ENCODE measurements at regions not wholly inside any gene's neighbourhood (a gene's known extent, or its start where the extent isn't known, plus 50 kb on each side); places are given as distances from the start of the nearest gene placed in this dataset.
"Not testable (repeated sequence)": the region's sequence is repeated elsewhere in the genome, so short reads cannot be mapped to it uniquely, and the experiment has no call there.

DNA sequence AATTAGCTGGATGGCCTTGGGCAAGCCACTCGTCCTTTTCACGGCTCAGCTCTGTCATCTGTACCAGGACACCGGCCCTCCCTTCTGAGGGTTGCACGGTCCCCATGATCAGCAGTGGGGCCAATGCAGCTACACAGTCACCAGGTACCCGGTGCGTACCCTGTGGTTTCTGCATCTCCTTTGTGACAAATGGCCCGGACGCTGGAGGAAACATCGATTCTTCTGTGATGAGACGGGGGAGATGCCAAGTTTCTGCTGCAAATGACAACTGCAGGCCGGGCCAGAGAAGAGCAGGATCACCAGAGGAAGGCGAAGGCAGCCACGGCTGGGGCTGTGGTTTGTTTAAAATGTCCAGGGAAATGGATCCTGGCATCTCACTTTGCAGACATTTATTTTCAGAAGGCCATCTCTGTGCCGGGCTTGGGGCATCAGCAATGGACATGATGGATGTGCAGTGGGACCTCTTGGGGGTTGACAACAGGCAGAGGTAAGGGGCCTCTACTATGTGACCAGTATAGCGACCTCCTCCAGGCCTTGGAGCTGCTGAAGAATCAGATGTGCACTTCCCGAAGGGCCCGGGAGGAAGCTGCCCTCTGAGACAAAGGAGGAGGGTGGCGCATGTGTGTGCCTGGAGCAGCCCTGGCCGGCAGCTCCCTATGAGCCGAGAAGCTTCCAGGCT lies 221.9 kb upstream of the C1orf174 start:
- no peak for DNase-seq

DNA sequence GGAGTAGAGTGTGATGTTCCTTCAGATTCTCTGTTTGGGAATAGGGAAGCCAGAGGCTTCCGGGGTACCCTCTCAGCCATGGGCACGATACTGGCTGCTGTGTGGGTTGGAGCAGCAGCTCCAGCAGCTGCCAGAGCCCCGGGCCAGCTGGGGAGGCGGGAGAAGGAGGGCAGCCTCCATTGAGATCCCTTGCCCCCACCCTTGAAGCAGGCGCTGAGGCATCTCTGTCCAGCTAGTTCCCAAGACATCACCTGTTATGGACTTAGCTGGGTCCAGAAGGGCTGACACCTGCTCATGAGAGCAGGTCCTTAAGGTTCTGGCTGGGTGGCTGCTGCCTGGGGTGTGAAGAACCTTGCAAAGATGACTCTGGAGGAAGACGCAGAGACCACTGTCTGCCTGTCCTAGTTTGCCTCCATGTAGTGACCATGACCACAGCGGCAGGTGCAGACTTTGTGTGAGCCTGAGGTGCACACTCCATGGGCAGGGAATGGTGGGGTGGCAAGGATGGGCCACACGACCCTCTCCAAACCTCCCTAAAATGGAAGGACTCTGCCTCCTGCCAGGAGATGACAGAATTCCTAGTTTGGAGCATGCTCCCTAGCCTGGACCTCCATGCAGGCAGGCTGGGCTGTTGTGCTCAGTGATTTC lies 222.6 kb upstream of the C1orf174 start:
- no peak for DNase-seq

DNA sequence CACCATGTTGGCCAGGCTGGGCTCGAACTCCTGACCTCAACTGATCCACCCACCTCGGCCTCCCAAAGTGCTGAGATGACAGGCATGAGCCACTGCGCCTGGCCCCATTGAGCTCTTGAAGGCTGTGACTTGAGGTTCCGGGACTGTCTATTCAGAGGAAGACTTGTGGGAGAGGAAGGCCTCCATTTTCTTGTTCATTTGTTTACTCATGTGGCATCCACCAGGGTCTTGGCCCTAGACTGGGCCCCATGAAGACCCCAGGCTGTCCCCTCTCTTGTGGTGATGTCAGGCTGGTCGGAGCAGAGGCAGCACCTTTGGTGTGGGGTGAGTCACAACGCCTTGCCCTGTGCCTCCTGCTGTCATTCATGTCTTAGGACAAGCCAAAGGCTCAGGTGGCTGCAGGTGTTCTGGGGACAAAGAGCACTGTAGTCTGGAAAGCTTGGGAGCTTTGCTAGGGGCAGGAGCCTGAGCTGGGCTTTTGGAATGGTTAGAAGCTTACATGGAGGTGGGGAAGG lies 224.6 kb upstream of the C1orf174 start:
- DNase-seq = no peak

DNA sequence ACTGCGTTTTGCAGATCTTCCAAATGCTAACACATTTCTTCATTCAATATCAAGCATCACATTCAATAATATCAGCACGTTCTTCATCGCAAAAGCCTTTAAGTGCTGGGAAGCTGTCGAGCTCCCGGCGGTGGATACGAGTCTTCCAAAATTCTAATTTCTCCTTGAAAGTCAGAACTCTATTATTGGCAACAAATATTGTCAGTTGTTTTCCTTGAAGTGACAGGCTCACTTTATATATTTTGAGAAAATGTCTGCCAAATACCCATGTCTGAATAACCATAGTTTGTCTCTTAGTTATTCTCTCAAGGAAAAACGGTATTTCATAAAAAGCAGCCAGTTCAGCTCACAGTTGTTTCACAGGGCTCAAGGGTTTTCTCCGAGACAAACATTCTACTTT lies 226.2 kb upstream of the C1orf174 start:
- no peak for DNase-seq

DNA sequence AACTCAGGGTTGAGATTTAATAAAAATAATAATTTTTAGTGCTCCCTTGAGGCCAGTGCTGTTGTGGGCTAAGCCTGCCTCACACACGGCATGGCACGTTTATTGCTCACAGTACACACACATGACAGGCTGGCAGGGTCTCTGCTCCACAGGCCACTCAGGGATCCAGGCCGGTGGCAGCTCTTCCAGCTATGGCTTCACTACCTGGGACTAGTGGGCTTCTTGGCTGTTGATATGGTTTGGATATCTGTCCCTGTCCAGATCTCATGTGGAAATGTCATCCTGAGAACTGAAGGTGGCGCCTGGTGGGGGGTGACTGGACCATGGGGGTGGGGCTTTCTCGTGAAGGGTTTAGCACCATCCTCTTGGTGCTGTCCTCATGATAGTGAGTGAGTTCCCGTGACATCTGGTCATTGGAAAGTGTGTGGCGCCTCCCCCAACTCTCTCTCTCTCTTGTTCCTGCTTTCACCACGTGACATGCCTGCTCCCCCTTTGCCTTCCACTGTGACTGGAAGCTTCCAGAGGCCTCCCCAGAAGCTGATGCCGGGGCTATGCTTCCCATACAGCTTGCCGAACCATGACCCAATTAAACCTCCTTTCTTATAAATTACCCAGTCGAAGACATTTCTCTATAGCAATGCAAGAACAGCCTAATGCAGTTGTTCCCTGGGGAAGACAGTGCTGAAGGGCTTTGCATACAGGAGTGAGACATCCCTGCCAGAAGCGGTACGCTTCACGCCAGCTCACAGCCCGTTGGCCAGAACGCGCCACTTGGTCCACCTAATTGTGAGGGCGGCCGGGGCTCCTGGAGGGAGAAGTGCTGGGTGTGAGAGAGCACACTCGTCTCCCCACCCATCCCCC lies 226.9 kb upstream of the C1orf174 start:
- no peak for DNase-seq

DNA sequence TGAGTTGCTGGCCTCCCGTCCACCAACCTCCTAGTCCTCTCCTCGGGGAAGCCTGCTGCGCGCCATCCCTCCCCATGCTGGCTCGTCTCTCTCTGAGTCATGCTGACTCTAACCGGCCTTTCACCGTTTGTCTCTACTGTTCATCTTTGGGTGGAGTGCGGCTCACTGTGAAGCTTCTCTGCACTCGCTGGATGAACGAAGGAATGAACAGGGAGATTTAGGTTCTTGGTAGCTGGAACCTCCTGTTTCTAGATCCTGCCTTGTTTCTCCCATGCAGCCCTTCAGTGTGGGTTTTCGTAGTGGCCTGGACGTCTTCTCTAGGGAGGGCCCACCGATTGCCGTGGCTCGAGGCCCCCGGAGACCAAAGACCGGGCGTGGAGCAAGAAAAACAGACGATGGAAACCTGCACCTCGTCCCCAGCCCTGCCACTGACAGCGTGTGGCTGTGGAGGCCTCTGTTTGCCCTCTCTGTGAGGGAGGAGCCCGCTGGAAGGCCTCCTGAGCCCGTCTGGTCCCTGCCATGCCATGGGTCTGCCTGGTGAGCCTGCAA lies 227.6 kb upstream of the C1orf174 start:
- DNase-seq = no peak

DNA sequence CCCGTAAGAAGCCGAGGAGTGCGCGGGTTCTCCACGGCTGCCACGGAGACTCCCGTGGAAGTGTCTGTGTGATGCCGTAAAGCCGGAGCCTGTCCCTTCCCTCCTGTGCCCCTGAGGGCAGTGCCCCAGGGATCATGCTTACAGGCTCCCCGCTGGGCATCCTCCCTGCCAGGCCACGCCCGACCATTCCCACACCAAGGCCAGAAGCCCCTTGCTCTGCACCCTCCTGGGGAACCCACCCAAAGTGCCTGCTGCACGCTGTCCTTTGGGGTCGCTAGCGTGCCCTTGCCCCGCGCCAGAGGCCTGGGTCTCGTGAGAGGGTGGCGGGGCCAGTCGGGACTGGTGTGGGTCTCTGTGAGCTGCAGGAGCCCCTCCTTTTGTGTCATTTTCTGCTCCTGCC lies 228.5 kb upstream of the C1orf174 start:
- DNase-seq = no peak

DNA sequence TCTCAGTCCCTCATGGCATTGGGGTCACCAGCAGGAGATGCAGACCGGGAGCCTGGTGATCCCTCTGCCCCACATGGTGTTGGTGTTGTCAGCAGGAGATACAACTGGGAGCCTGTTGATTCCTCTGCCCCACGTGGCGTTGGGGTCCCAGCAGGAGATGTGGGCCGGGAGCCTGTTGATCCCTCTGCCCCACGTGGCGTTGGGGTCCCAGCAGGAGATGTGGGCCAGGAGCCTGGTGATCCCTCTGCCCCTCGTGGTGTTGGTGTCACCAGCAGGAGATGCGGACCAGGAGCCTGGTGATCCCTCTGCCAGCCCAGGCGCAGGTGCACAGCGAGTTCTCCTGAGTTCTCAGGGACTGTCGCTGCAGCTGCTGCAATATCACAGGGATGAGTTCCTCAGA lies 229.6 kb upstream of the C1orf174 start:
- DNase-seq = no peak

DNA sequence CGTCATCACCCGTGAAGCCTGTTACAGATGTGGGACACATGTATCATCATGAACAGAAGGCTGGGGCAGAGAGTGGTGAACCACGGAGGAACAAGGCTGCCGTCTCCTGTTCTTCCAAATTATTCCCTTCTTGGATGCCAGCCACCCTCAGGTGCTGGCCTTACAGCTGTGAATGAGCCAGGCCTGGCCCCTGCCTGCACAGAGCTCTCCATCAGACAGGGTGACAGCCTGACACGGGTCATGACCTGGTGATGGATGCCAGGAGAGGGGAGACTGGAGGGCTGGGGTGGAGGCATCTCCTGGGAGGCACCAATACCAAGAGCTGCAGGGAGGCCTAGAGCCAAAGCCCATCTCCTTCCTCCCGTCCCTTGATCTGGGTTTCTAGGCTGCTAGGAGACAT lies 230.0 kb upstream of the C1orf174 start:
- DNase-seq = no peak

DNA sequence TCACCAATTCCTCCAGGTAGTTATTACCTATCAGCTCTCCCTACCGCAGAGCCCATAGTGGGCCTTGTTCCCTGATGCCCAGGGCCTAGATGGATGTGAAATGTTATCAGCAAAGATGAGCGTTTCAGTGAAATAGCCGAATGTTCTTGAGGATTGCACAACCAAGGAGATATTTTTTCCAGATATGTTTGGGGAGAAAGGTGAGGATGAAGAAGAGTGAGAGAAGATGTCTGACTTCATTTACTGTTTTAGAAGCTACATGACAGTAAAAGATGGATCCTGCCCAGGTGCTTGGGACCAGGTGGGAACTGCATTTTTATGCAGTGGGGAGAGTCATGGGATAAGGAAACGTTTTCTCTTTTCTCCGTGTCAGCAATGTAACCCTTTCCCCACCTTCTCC lies 231.7 kb upstream of the C1orf174 start:
- DNase-seq = no peak

DNA sequence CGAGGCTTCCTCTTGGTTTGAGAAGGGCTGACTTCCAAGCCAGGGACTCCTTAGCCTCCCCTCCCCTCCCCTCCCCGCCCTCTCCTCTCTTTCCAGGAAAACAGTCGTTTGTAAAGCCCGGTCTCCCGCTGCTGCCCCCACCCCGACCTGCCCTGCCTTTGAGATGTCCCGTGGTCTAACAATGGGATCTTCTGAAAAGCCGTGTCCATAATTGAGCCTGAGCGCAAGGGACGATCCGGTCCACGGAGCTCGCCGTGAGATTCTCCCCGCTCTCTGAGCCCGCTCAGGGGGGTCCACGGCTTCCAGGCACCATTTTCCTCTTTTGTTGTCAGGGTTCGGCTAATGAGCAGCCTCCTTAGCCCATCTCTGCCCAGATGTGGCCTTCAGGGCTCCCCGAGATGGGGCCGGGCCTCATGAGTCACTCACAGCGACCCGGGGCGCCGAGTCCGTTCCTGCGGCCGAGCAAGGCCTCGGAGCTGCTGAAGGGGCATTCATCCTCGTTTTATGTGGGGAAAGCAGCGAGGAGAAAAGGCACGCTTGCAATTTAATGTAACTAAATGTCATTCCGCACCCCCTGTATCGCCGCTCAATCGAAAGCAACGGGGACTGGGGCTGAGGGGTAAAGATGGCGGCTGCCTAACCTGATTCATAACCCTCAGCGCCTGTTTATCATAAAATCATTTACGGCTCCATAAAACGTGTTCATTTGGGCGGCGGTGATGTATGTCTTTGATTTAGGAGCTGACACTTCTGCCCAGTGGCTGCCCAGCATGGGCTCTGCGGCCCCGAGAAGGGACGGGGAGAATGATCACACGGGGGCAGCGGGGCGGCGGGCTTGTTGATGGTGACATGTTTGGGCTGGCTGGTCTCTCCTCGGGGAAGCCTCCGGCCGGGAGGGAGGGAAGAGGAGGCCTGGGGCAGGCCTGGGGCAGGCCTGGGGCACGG lies 232.6 kb upstream of the C1orf174 start:
- DNase-seq = no peak

DNA sequence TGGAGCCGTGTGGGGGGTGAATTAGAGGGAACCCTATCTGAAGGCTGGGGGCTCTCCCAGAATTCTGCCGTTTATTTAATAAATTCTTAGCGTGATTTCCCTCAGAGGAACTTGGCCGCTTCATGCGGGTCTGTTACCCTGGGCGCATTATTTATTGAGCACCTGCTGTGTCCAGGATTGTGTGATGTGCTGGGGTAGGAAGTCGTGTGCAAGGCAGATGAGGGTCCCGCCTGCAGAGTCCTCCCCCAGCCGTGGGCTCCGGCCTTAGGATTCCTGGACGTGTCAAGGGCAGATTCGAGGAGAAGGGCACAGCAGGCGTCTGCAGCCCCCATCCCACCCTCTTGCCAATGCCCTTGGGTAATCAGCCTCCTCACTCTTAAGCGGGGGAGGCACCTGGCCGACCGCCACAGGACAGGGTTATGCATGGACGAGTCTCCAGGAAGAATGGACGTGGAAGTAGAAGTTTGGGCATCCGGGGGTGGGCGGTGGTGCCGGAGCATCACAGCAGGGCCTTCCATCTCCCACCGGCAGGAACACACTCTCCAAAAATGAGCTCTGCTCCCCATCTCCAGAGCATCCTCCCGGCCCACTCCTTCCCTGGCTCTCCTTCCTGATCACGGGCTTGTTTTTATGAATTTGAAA lies 233.3 kb upstream of the C1orf174 start:
- no peak for DNase-seq

DNA sequence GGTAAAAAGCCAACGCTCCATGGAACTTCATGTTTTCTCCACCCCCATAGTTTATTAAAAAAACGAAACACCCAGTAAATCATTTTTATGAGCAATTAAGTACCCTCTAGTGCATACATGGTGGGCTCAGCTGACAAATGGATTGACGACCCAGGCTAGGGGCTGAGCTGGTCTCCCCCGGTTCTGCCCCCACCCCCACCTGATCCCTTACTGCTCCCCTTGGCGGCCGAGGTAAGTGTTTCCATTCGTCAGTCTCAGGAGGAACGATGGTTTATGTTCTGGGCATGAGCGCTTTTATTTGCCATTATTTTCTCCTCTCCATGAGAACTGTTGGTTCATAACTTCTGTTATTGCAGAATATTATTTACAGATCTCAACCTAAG lies 233.9 kb upstream of the C1orf174 start:
- DNase-seq = no peak

DNA sequence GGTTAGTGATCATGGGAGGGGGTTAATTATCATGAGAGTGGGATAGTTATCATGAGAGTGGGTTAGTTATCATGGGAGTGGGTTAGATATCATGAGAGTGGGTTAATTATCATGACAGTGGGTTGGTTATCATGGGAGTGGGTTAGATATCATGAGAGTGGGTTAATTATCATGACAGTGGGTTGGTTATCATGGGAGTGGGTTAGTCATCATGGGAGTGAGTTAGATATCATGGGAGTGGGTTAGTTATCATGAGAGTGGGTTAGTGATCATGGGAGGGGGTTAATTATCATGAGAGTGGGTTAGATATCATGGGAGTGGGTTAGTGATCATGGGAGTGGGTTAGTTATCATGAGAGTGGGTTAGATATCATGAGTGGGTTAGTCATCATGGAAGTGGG lies 235.8 kb upstream of the C1orf174 start:
- DNase-seq = not testable (repeated sequence)

DNA sequence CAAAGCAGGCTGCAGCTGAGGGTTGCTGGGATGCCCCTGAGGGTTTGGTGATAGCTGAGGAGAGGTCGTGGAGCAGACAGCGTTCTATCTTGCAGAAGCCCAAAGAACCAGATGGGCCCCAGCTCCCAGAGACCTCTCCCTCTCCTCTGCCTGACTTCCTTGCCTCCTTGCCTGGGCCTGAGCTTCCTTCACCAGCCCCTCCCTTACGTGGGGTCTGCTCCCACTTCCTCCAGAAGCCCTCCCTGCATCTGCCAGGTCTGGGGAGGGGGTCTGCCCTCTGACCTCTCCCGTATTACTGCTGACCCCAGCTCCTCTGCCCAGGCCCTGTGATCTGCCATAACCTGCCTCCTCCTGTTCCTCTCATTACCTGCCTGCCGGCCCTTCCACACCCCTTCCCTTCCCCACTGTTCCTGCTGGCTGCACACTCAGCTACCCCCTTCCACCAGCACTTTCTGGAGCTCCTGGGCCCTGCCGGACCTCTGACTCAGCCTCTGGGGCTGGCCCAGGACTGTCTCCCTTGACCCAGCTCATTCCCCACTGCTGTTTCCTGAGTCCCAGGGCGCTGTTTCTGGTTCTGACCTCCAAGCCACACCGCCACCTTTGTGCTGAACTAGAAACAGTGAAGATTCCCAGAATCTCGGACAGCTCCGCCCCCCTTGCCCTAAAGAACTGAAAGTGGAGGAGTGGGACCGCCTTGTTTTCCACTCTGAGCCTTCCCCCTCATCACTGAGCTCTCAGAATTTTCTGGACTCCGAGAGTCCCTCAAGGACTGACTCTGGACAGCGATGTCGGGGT lies 237.7 kb upstream of the C1orf174 start:
- DNase-seq = no peak

DNA sequence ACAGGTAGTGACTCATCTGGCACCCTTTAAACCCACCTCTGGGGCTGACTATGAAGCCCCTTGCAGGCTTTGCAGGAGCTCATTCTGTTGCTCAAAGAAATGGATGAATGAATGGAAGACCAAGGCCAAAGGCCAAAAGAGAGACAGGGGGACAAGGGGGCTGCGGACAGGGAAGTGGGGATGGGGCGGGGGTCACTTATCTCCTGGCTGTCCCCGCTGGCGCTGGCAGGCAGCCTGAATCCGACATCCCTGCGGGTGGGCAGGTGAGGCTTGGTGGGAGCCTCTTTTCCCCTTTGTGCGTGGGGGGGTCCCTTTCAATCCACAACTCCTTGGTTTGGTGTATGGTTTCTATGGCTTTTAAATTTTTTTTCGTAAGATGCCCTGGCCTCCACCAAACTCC lies 239.6 kb upstream of the C1orf174 start:
- no peak for DNase-seq

DNA sequence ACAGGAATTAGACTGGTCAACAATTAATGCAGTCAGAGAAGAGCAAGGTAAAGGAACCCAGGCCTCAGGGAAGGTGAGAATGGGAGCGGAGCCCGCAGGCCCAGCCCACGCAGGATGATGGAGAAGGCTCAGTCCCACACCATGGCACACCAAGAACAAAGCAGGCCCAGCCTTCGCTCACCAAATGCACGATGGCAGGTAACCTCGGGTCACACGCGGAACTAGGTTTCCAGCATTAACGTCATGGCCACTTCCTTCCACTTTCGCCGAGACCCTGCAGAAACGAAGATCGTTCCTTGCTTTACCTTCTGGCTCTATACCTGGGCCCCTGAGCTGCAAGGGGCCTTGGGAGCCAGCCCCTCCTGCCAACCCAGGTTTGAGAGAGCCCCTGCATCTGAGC lies 240.2 kb upstream of the C1orf174 start:
- no peak for DNase-seq

DNA sequence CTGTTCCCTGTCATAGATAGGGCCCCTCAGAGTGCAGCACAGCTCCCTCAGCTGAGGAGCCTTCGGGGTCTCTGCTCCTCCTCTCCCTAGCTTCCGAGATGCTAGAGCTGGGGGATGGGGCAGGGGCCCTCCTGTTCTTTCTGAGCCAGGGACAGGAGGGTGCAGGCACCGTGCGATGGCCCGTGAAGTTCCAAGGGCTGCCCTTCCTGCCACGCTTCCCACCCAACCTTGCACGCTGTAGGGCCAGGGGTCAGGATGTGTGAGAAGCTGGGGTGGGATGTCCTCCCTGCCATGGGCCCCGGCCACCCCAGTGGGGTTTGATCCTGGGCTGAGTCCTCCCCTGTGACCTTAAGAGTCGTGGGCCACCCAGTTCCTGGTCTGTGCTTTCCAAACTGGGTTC lies 240.7 kb upstream of the C1orf174 start:
- no peak for DNase-seq

DNA sequence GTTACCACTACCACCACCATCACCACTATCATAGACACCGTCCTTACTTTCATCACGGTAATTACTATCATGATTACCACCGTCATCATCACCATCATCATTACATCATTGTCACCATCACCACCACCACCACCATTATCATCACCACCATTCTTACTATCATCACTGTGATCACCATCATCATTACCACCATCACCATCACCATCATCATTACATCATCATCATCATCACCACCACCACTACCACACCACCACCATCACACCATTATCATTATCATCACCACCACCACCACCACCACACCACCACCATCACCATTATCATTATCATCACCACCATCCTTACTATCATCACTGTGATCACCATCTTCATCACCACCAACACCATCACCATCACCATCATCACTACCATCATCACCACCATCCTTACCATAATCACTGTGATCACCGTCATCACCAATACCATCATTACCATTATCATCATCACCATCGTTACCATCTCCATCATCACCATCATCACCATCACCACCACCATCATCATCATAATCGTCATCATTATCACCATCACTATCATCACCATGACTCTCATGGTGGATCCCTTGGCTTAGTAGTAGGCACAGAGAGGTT lies 244.4 kb upstream of the C1orf174 start:
- DNase-seq = no peak

DNA sequence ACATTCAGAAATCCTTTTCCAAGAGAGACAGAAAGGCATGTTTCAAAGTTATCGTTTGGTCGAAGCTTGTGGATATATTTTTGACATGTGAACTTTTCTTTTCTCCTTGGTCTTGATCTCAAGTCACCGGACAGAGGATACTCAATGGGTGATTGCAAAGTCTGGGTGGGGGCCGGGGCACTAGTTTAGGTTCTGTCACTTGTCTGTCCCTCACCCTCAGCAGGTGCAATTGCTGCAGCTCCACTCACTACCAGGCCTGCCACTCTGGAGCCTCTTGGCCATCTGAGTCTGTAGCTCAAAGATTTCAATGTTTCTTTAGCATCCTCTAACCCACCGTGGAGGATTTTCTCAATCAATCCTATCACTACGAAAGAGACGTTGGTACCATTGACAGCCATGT lies 246.0 kb upstream of the C1orf174 start:
- no peak for DNase-seq

DNA sequence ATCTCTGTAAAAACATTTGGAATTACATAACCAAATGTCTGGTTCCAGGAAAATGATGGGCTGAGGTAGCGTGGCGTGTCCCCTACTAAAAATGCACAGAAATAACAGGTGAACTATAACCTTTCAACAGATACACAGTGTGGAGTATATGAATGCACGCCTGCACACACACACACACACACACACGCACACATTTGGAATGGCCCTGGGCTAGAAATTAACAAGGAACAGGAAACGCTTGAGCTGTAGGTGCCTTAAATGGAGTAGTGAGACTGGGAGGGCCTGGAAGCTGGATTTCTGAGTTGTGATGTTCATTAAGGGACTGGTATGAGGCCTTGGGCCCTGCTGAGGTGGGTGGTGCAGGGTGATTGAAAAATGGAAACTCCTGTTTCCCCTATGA lies 246.5 kb upstream of the C1orf174 start:
- DNase-seq = no peak

Measured in DMS79 treated with DMSO at 0.1 percent for 48 hours (cell line).